Keratinocyte (primary cell): ENCODE measurements at regions not wholly inside any gene's neighbourhood (a gene's known extent, or its start where the extent isn't known, plus 50 kb on each side); places are given as distances from the start of the nearest gene placed in this dataset.

Experiments used
- DNase-seq: peaks from one replicate; pipeline ENCODE4 v3.0.0-alpha.2; 2011; ENCODE audit warnings: low read depth, missing footprints, low spot score
- FAIRE-seq: peaks from 2 replicates; lab custom pipeline; 2011; peaks lifted over from hg19 to GRCh38; lab: Jason Lieb, UNC
- H2AFZ ChIP-seq: 2 replicates; pipeline ENCODE4 v1.6.0; 2012; ENCODE audit warnings: low read length, control low read depth, inconsistent platforms; ENCODE audit not compliant: control insufficient read depth
- H3K27ac ChIP-seq: 2 replicates; pipeline ENCODE4 v1.5.1; 2011; ENCODE audit warnings: low read length; ENCODE audit not compliant: control insufficient read depth, insufficient read depth
- H3K27me3 ChIP-seq: 3 replicates; pipeline ENCODE4 v1.6.0; 2011; ENCODE audit warnings: low read length; ENCODE audit not compliant: control insufficient read depth, insufficient read depth; ENCODE audit errors: extremely low read depth
- H3K36me3 ChIP-seq, 2 experiments: 2 replicates in 1 of 2; 3 replicates in 1 of 2; pipeline ENCODE4 v1.5.1; 2011; ENCODE audit warnings: low read length in 2 of 2, mild to moderate bottlenecking in 1 of 2; ENCODE audit not compliant: control insufficient read depth in 2 of 2, insufficient read depth in 2 of 2; ENCODE audit errors: extremely low read depth in 1 of 2
- H3K4me1 ChIP-seq: 3 replicates; pipeline ENCODE4 v1.5.1; 2011; ENCODE audit warnings: low read length; ENCODE audit not compliant: control insufficient read depth, insufficient read depth; ENCODE audit errors: extremely low read depth
- H3K4me2 ChIP-seq: 3 replicates; pipeline ENCODE4 v1.6.0; 2011; ENCODE audit warnings: low read depth, low read length; ENCODE audit not compliant: control insufficient read depth, insufficient read depth; ENCODE audit errors: extremely low read depth
- H3K4me3 ChIP-seq, 3 experiments: fragments of 200-600 bp in 1 of 3; sonication (generic) in 1 of 3; 2 replicates in 2 of 3; 3 replicates in 1 of 3; pipeline ENCODE4 v1.5.1; 2011 to 2016; ENCODE audit warnings: low read length in 3 of 3, mild to moderate bottlenecking in 3 of 3, control low read depth in 2 of 3, inconsistent platforms in 1 of 3, low read depth in 1 of 3, mixed read lengths in 1 of 3, mixed run types in 1 of 3, moderate library complexity in 1 of 3; ENCODE audit not compliant: control insufficient read depth in 2 of 3, insufficient read depth in 2 of 3; ENCODE audit errors: extremely low read depth in 1 of 3
- H3K79me2 ChIP-seq: 2 replicates; pipeline ENCODE4 v1.6.0; 2012; ENCODE audit warnings: low read length; ENCODE audit not compliant: control insufficient read depth, insufficient read depth
- H3K9ac ChIP-seq: 3 replicates; pipeline ENCODE4 v1.6.0; 2011; ENCODE audit warnings: low read length; ENCODE audit not compliant: control insufficient read depth, insufficient read depth; ENCODE audit errors: extremely low read depth
- H3K9me1 ChIP-seq: 3 replicates; pipeline ENCODE4 v1.6.0; 2011; ENCODE audit warnings: low read length; ENCODE audit not compliant: control insufficient read depth, insufficient read depth; ENCODE audit errors: extremely low read depth
- H3K9me3 ChIP-seq: 2 replicates; pipeline ENCODE4 v1.5.1; 2012; ENCODE audit warnings: low read depth, low read length; ENCODE audit not compliant: control insufficient read depth
- H4K20me1 ChIP-seq: 3 replicates; pipeline ENCODE4 v1.6.0; 2011; ENCODE audit warnings: low read length; ENCODE audit not compliant: control insufficient read depth, insufficient read depth; ENCODE audit errors: extremely low read depth
- EZH2 ChIP-seq: IDR thresholded peaks from one replicate; pipeline ENCODE4 v1.6.1; 2012; ENCODE audit warnings: inconsistent platforms, mild to moderate bottlenecking, low read length, moderate library complexity
- dilution Hi-C: fragments of 300-500 bp; cut with MboI; formaldehyde crosslinking; loops from one replicate; pipeline ENCODE4 v1.7.0; 2020; ENCODE audit warnings: low sequenced_read_pairs; ENCODE audit not compliant: extremely low pct_ligation_motif_present
- TF ChIP-seq, protein P1 (sequence below), 3 experiments: IDR thresholded peaks in 1 of 3; conservative IDR thresholded peaks in 1 of 3; optimal IDR thresholded peaks in 1 of 3; 2 replicates in 2 of 3; 3 replicates in 1 of 3; pipeline versions ENCODE3 to v1.5.1; 2011; ENCODE audit warnings: low read length in 3 of 3, mild to moderate bottlenecking in 3 of 3, moderate library complexity in 2 of 3, control low read depth in 1 of 3, inconsistent platforms in 1 of 3; ENCODE audit not compliant: insufficient read depth in 2 of 3; ENCODE audit errors: extremely low read depth in 1 of 3

DNA sequence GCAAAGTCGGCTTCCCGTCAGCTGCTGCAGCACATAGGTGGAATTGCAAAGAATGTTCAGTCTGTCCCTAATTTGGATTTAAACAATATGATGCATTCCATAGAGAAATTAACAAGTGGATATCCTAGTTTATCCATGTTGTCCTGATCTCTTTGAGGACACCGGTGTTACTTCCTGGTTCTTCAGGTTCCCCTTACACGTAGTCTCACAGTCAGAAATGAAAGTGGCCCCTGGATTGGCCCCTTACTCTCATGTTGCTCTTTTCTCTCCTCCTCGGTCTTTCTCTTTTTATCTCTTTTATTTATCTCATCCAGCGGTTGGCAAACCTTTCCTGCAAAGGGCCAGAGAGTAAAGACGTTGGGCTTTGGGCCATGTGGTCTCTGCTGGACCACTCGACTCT is 265.1 kb downstream of the GAS1 start:
- Histone ChIP-seq H3K9me3 (no peaks in the 10 kb centered on the region), H3K4me3 (no peak overlapping the region), H3K4me1 (no peaks in the 10 kb centered on the region), H3K4me2 (no peak overlapping the region), H3K79me2 (no peaks in the 10 kb centered on the region), H3K9me1 (no peaks in the 10 kb centered on the region), H2AFZ (no peak overlapping the region), H3K27me3 (no peaks in the 10 kb centered on the region), H3K27ac (no peak overlapping the region), H3K36me3 (no peaks in the 10 kb centered on the region), H3K9ac (no peak overlapping the region), H4K20me1 (no peaks in the 10 kb centered on the region)
- FAIRE-seq (no peak), DNase-seq (no peak)
- dilution Hi-C loops: no loop called here
- TF ChIP-seq EZH2: no peak
- TF ChIP-seq, protein P1, sequence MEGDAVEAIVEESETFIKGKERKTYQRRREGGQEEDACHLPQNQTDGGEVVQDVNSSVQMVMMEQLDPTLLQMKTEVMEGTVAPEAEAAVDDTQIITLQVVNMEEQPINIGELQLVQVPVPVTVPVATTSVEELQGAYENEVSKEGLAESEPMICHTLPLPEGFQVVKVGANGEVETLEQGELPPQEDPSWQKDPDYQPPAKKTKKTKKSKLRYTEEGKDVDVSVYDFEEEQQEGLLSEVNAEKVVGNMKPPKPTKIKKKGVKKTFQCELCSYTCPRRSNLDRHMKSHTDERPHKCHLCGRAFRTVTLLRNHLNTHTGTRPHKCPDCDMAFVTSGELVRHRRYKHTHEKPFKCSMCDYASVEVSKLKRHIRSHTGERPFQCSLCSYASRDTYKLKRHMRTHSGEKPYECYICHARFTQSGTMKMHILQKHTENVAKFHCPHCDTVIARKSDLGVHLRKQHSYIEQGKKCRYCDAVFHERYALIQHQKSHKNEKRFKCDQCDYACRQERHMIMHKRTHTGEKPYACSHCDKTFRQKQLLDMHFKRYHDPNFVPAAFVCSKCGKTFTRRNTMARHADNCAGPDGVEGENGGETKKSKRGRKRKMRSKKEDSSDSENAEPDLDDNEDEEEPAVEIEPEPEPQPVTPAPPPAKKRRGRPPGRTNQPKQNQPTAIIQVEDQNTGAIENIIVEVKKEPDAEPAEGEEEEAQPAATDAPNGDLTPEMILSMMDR (optimal IDR thresholded peaks at IDR 0.05 in 1 of 3, IDR thresholded peaks at IDR 0.05 in 1 of 3, conservative IDR thresholded peaks at IDR 0.05 in 1 of 3; ENCODE audit: extremely low read depth in 1 of 3, insufficient read depth in 2 of 3, low read length in 3 of 3): no peak

DNA sequence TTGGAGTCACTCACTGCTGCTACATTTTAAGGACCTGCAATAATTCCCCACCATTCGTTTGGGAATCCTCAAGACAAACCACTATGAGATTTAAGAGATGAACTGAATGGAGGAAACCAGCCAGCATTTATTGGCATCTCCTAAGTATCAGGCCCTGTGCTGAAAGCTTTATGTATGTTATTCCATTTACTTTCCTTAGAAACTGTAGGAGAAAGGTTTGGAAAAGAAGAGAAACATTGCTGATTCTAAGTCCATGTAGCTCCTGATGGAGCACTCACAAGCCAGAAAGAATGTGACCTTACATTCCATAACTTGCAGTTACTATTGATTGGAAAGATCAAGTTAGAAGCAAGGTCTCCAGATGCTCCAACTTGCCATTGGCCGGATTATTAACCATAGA is 267.4 kb downstream of the GAS1 start:
- dilution Hi-C loops: no loop called here
- Histone ChIP-seq H3K79me2 (no peaks in the 10 kb centered on the region), H2AFZ (no peak overlapping the region), H4K20me1 (no peaks in the 10 kb centered on the region), H3K9me3 (no peaks in the 10 kb centered on the region), H3K4me3 (no peak overlapping the region), H3K4me2 (no peak overlapping the region), H3K9ac (no peak overlapping the region), H3K9me1 (no peaks in the 10 kb centered on the region), H3K4me1 (no peaks in the 10 kb centered on the region), H3K36me3 (no peaks in the 10 kb centered on the region), H3K27me3 (no peaks in the 10 kb centered on the region), H3K27ac (no peak overlapping the region)
- TF ChIP-seq, protein P1 (optimal IDR thresholded peaks at IDR 0.05 in 1 of 3, IDR thresholded peaks at IDR 0.05 in 1 of 3, conservative IDR thresholded peaks at IDR 0.05 in 1 of 3; ENCODE audit: extremely low read depth in 1 of 3, insufficient read depth in 2 of 3, low read length in 3 of 3): no peak
- no peak for TF ChIP-seq EZH2
- DNase-seq (no peak), FAIRE-seq (no peak)
